Lower leg skin (tissue), 4 donors: ENCODE measurements at regions not wholly inside any gene's neighbourhood (a gene's known extent, or its start where the extent isn't known, plus 50 kb on each side); places are given as distances from the start of the nearest gene placed in this dataset.

Source experiments
- DNase-seq, 2 donors: peaks; one replicate each; pipeline ENCODE4 v3.0.0-alpha.2; 2019; ENCODE audit warnings: low spot score in 2 of 2
- H3K4me3 ChIP-seq: fragments of 200-600 bp; sonication (generic); 2 replicates; pipeline ENCODE4 v1.5.1; 2017; ENCODE audit warnings: mild to moderate bottlenecking, low read depth; ENCODE audit not compliant: poor library complexity, severe bottlenecking
- POLR2A ChIP-seq, 2 donors: fragments of 450-650 bp; IDR thresholded peaks; one replicate each; pipeline ENCODE4 v1.6.1; 2016 to 2017; ENCODE audit warnings: antibody characterized with exemption in 2 of 2, mild to moderate bottlenecking in 1 of 2, moderate library complexity in 1 of 2
- WGBS, 2 donors: methylation state at CpG; one replicate each; pipeline ENCODE4 v1.1.5; 2018; 5-methylcytosine and 5-hydroxymethylcytosine counted together
- intact Hi-C: fragments of 100-400 bp; cut with DNase I; formaldehyde crosslinking; loops from one replicate; pipeline ENCODE4 v1.15.0; 2023; ENCODE audit warnings: low total_unique reads
- TF ChIP-seq, protein P1 (sequence below), 3 donors: fragments of 450-650 bp; IDR thresholded peaks; one replicate each; pipeline ENCODE4 v1.5.1; 2016; ENCODE audit warnings: antibody characterized with exemption in 3 of 3, mild to moderate bottlenecking in 3 of 3, moderate library complexity in 2 of 3

DNA sequence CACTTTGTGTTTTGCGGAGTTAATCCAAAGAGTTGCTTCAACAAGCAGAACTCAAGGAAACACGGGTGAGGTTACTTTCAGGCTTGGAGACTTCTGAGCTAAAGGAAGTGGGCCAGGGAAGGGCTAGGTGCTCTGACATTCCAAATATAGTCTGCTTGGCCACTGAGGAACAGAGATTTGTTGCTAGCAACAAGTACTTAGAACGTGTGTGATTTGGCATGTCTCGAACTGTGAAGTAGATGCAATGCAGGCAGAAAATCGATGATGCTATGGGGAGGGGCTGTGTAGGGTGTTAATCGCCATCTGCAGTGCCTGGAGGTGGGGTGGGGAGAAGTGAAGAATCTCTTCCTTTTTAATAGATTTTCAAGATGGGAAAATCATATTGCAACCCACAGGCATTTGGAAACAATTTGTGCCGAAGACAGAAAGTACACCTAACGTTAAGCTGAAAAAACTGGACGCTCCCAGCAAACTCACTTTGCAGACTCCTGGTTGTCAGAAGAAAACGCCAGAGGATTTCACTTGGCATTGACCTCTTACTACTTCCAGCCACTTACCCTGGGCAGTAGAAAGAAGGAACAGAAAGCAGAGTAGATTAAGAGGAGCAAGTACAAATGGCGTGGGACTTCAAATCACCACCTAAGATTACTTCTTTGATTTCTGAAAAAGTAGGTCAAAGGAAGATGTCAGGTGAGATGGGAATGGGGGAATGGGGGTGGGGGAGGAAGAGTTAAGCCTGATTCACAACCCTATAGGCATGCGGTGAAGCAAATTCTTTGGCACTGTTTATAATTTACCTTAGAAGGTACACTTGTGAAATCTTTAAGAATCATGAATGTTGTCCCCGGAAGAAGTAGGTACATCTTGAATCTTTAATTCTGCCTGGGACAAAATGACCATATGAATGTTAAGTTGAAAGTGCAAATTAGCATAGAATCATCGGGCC lies 314.1 kb downstream of the CD83 start:
- no peak for DNase-seq
- TF ChIP-seq, protein P1, sequence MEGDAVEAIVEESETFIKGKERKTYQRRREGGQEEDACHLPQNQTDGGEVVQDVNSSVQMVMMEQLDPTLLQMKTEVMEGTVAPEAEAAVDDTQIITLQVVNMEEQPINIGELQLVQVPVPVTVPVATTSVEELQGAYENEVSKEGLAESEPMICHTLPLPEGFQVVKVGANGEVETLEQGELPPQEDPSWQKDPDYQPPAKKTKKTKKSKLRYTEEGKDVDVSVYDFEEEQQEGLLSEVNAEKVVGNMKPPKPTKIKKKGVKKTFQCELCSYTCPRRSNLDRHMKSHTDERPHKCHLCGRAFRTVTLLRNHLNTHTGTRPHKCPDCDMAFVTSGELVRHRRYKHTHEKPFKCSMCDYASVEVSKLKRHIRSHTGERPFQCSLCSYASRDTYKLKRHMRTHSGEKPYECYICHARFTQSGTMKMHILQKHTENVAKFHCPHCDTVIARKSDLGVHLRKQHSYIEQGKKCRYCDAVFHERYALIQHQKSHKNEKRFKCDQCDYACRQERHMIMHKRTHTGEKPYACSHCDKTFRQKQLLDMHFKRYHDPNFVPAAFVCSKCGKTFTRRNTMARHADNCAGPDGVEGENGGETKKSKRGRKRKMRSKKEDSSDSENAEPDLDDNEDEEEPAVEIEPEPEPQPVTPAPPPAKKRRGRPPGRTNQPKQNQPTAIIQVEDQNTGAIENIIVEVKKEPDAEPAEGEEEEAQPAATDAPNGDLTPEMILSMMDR (IDR thresholded peaks at IDR 0.05), result no peak
- no peak for TF ChIP-seq POLR2A (IDR thresholded peaks at IDR 0.05)
- intact Hi-C loops, result no loop called here
- WGBS, 2 donors, result 40 to 42% methylated on average over 14 of the region's 14 CpGs
- H3K4me3 ChIP-seq, result no peak overlapping the region

- intact Hi-C loops, result no loop called here
- no peak overlapping the region for H3K4me3 ChIP-seq
- 79 to 82% methylated on average over 3 of the region's 3 CpGs for WGBS, 2 donors
- DNase-seq, result no peak
- TF ChIP-seq, protein P1 (IDR thresholded peaks at IDR 0.05), result no peak
- TF ChIP-seq POLR2A (IDR thresholded peaks at IDR 0.05), result no peak
Observed at GRCh38 chr6:14434916-14435690, 317.5 kb downstream of the CD83 start.

DNA sequence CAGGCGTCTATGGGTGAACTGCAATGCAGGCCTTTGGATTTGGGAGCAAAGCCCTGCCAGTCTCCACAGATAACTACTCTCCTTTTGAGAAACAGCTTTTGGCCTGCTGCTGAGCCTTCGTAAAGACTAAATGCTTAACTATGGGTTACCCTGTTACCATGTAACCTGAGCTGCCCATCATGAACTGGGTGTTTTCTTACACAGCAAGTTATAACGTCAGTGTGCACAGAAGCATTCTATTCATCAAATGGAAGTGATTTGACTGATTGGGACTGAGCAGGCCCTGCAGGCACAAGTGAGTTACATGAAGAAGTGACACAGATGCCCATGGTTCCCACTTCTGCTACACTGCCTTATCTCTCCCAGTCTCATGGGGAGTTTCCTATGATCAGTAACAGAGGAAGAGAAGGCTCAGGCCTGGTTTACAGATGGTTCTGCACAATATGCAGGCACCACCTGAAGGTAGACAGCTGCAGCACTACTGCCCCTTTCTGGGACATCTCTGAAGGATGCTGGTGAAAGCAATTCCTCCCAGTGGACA lies 319.1 kb downstream of the CD83 start:
- no peak overlapping the region for H3K4me3 ChIP-seq
- TF ChIP-seq, protein P1 (IDR thresholded peaks at IDR 0.05), result no peak
- no peak for TF ChIP-seq POLR2A (IDR thresholded peaks at IDR 0.05)
- 88 to 90% methylated on average over 3 of the region's 3 CpGs for WGBS, 2 donors
- no peak for DNase-seq
- intact Hi-C loops, result no loop called here

- no peak overlapping the region for H3K4me3 ChIP-seq
- 87 to 91% methylated on average over 5 of the region's 5 CpGs for WGBS, 2 donors
- intact Hi-C loops, result no loop called here
- no peak for DNase-seq
- no peak for TF ChIP-seq POLR2A (IDR thresholded peaks at IDR 0.05)
- TF ChIP-seq, protein P1 (IDR thresholded peaks at IDR 0.05), result no peak
Observed at GRCh38 chr6:14439419-14439818, 321.8 kb downstream of the CD83 start.

- DNase-seq, result no peak
- intact Hi-C loops, result loop anchor here (10.0 kb wide), 1 partner anchor 474 kb away; no protein-coding TSS in a partner anchor
- 72 to 90% methylated on average over 4 of the region's 4 CpGs for WGBS, 2 donors
- no peak overlapping the region for H3K4me3 ChIP-seq
- no peak for TF ChIP-seq POLR2A (IDR thresholded peaks at IDR 0.05)
- TF ChIP-seq, protein P1 (IDR thresholded peaks at IDR 0.05), result no peak
Observed at GRCh38 chr6:14440215-14440910, 322.8 kb downstream of the CD83 start.
